ENCODE measurements at regions not wholly inside any gene's neighbourhood (a gene's known extent, or its start where the extent isn't known, plus 50 kb on each side); places are given as distances from the start of the nearest gene placed in this dataset.

DNA sequence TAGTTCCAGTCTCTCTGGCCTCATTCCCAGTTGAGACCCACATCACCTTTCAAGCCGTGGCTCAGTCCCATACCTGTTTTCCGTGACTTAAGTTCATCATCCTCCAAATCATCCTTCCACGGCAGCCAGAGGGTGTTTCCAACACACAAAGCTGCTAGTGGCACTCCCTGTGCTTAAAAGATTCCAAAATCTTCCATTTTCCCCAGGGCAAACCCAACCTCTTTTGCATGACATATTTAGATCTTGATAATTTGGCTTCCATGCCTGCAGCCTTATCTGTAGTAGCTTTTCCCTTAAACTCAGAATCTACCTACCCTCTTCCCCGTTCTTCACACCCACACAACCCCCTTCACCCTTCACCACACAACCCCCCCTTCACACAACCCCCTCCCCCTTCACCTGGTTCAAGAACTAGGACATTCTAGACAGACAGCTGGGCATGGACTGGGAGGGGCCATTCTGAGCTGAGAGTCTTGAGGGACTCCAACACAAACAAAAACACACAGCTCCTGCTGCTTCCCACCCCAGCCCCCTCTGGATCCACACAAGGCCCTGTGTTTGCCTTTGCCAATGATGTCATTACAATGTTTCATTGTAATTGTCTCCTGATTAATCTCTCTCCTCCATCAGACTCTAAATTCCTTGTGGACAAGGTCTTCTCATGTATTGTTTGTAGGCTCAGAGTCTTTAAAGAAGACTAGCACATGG is 268.2 kb downstream of the SH3GL2 start:
- DNase-seq (ENCODE audit: low read depth): no peak
- in situ Hi-C loops (cut with HindIII; ENCODE audit: low pct_unique_long_range_greater_than_20kb, low sequenced_read_pairs): no loop called here

DNA sequence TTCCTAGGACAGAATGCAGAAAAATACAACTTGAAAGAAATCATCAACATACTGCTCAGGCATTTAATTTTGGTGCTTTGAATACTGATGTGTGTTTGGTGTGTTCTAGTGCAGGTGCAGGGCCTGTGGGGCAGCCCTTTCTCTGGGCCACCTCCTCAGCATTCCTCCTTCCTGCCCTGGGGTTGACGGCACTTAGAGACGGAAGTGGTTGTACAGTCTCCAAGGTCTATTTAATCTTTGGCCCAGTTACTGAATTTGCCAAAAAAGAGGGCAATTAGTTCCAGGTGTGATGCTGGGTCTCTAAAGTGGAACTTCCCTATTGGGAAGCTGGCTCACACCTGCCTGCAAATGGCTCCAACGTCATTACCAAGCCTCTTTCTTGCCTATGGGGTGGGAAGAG is 269.0 kb downstream of the SH3GL2 start:
- in situ Hi-C loops (cut with HindIII; ENCODE audit: low pct_unique_long_range_greater_than_20kb, low sequenced_read_pairs): no loop called here
- DNase-seq (ENCODE audit: low read depth): no peak

DNA sequence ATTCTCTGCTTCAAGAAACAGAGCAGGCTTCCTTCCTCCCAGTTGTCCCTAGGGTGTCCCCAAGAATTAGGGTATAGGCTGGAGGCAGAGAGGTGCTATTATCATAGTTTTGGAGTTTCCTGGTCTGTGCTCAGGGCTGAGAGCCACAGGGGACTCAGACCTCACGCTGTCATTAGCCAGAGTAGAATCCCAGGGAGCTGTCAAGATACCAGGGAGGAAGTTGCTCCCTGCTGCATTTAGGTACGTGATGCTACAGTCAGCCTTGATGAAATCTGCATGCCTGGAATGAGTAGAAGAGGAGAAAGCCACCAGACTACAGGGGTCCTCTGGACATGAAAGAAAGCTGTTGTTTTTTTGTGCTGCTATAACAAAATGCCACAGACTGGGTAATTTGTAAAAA is 273.2 kb downstream of the SH3GL2 start:
- DNase-seq (ENCODE audit: low read depth): no peak
- in situ Hi-C loops (cut with HindIII; ENCODE audit: low pct_unique_long_range_greater_than_20kb, low sequenced_read_pairs): no loop called here

DNA sequence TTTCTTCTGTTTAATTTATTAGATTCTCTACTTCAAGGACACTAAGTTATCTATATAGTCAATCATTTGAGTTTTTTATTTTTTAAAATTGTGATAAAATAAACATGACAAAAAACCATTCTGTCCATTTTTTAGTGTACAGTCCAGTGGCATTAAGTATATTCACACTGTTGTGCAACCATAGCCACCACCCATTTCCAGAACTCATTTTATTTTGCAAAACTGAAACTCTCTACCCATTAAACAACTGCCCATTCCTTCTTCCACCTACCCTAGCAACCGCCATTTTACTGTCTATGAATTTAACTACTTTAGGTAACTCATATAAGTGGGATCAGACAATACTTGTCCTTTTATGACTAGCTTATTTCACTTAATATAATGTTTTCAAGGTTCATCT is 275.6 kb downstream of the SH3GL2 start:
- DNase-seq (ENCODE audit: low read depth): no peak
- in situ Hi-C loops (cut with HindIII; ENCODE audit: low pct_unique_long_range_greater_than_20kb, low sequenced_read_pairs): no loop called here

DNA sequence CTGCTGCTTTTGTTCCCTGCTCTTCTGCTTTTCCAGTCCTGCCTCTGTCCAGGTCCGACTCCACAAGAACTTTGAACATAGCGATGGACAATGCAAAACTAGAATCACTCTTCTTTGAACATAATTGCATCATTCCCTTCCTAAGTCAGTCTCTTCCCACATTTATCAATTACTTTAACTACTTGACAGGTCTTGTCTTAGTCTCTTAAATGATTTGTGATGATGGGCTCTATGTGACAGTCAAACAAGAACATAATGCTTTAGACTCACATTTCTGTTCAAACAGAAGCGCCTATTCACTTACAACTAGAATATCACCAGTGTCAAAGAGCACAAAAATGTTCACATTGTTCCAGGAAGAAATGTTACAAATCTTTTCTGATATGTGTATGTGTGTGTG is 278.1 kb downstream of the SH3GL2 start:
- in situ Hi-C loops (cut with HindIII; ENCODE audit: low pct_unique_long_range_greater_than_20kb, low sequenced_read_pairs): no loop called here
- DNase-seq (ENCODE audit: low read depth): no peak

DNA sequence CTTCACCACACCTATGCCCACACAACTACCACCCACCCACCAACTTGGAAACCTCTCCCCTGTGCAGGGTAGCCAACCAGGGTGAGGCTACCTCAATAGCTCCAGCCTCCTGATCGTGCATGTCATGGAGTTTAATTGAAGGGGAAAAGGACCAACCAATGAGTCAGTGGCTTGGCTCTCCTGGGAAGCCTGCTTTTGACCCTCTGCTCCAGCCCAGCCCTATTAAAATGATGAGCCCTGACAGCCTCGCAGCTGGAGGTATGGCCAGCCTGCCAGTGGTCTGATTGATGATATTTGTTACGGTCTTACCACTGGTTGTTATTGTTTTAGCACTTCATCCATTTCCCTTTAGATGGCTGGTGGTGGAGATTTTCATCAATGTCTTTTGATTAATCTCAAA is 280.4 kb downstream of the SH3GL2 start:
- in situ Hi-C loops (cut with HindIII; ENCODE audit: low pct_unique_long_range_greater_than_20kb, low sequenced_read_pairs): no loop called here
- no peak for DNase-seq (ENCODE audit: low read depth)

DNA sequence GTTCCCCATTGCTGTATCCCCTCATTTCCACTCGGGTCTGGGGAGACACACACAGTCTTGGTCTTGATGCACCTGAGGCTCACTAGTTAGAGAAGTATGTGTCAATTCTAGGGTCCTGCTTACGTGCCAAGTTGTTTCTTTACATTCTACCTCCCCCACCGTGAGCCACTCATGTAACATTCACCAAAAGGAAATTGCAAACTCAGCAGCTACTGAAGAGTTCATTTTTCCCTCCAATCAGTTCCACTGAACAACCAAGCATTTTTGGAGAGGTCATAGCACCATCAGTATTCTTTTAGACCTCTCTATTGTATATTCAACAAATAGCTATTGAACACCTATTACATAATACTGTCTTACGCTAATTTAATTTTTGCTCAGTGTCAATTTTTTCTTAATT is 281.1 kb downstream of the SH3GL2 start:
- in situ Hi-C loops (cut with HindIII; ENCODE audit: low pct_unique_long_range_greater_than_20kb, low sequenced_read_pairs): no loop called here
- no peak for DNase-seq (ENCODE audit: low read depth)

DNA sequence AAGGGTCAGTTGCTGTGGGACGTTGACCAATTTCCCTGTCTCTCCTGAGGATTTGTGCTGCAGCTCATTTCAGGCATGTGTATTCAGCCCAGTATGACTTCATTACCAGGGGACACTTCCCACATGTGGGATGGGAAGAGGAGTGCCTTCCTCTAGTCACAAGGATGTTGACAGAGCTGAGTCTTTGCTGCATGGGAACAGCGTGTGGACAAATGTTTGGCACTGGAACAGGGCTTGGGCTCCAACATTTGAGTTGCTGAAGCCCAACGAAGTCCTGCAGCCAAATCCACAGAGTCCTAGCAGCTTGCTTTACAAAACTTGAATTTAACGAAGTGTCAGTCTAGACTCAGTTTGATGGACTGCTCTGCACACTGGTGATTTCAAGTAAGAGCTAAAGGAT is 283.2 kb downstream of the SH3GL2 start:
- no peak for DNase-seq (ENCODE audit: low read depth)
- in situ Hi-C loops (cut with HindIII; ENCODE audit: low pct_unique_long_range_greater_than_20kb, low sequenced_read_pairs): no loop called here

DNA sequence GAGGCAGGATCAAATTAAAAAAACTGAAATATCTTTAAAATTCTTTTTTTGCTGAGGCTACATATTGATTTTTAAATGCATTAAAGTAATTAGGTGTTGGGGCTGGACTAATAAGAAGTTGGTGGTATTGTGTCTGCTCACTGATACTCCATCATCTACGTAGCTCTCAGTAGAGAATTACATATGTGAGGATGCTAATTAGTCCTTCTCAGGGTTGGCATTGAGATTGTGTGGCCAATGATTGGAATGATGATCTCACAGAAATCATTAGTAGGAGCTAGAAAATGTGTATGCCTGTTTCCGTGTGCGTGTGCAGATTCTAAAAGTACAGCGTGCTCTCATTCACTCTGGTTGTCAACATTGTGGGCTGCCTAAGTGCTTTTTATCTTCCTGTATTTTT is 283.8 kb downstream of the SH3GL2 start:
- DNase-seq (ENCODE audit: low read depth): no peak
- in situ Hi-C loops (cut with HindIII; ENCODE audit: low pct_unique_long_range_greater_than_20kb, low sequenced_read_pairs): no loop called here

DNA sequence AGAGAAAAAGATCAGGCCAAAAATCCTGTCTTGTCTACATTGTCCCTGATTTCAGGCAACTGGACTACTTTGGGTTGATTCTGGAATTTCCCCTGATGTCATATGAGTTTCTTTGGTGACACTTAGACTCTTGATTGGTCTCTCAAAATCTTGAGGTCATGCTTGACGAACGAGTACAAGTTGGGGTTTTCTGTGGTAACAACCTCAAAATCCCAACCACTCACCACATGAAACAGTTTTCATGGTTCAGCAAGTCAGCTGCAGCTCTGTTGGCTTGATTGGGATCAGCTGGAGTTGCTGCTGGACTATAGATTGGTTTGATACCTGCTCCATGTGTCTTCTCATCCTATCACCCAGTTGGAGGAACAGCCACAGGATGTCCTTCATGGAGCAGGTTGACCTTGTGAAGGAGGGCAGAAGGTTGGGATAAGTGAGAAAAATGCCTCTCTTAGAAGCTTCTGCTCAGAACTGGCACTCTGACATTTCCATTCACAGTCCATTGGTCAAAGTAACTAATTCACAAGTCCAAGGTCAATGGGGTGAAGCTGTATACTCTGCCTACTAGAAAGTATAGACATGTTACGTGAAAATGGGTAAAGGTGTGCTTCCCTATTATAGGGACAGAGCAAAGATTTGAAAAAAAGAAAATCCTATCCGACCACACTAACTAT is 284.5 kb downstream of the SH3GL2 start:
- in situ Hi-C loops (cut with HindIII; ENCODE audit: low pct_unique_long_range_greater_than_20kb, low sequenced_read_pairs): no loop called here
- DNase-seq (ENCODE audit: low read depth): no peak

DNA sequence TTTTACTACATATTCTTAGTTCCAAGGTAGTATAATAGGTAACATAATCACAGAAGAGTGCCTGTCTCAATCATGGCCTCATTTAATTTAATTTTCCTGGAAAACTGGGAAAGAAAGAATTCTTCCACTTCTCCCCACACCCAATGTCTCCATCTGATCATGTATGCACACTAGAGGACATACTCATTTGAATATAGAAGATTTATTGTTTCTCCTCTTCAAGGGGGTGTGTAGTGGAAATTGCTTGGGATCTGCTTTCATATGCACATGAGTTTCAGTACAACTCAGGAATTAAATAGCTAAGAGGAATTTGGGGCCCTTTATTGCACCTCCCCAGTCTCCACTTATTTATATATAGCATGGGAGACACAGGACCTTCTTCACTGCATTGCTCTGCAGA is 285.1 kb downstream of the SH3GL2 start:
- in situ Hi-C loops (cut with HindIII; ENCODE audit: low pct_unique_long_range_greater_than_20kb, low sequenced_read_pairs): no loop called here
- DNase-seq (ENCODE audit: low read depth): no peak

DNA sequence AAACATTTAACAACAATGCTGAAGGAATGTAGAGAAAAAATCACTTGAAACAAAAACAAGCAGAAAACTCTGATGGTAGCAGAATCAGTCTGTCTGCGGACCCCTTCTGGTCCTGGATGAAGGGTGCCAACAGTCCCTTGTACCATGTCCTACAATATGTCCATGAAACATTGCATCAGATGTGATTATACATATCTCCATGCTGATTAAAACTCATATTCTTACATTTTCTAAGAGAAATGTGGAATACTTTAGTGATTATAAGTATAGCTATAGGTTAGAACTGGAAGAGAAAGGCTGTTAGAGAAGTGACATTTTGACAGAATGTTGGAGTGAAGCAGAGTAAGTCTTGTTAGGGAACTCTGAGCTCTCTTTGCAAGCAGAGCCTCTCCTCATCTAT is 286.1 kb downstream of the SH3GL2 start:
- in situ Hi-C loops (cut with HindIII; ENCODE audit: low pct_unique_long_range_greater_than_20kb, low sequenced_read_pairs): no loop called here
- DNase-seq (ENCODE audit: low read depth): no peak

DNA sequence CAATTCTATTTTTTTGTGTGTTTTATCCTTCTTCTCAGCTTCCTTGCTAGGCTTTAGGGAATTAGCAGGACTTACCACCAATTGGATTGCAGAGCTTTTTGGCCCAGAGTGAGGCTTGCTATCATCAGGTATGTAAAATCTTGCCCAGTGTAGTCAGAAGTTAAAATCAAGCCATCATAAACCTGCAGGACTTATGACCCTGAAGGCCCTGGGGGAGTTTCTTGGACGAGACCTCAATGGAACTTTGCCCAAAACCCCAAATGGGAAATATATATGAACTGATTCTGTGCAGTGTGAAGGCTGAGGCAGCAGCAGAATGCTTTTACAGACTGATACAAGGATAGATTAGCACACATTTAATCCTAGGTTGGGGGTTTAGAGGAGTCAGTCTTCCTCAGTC is 287.0 kb downstream of the SH3GL2 start:
- no peak for DNase-seq (ENCODE audit: low read depth)
- in situ Hi-C loops (cut with HindIII; ENCODE audit: low pct_unique_long_range_greater_than_20kb, low sequenced_read_pairs): no loop called here

DNA sequence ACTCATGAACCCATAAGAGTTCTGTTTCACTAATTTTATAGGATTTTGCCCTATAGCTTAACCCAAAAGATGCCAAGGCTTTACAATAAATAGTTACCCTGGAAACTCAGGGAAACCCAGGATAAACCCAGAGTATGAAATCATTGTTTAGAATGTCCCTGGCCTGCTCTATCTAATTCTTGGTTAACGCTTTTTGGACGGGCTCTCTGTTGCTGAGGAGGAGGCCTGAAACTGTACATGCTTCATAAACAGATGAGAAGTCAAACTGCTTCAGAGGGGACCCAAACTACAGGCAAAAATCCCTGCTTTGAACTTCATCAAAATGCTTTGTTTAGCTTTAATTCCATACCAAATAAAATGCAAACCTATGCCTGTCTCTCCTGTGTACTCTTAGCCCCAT is 291.9 kb downstream of the SH3GL2 start:
- no peak for DNase-seq (ENCODE audit: low read depth)
- in situ Hi-C loops (cut with HindIII; ENCODE audit: low pct_unique_long_range_greater_than_20kb, low sequenced_read_pairs): no loop called here

DNA sequence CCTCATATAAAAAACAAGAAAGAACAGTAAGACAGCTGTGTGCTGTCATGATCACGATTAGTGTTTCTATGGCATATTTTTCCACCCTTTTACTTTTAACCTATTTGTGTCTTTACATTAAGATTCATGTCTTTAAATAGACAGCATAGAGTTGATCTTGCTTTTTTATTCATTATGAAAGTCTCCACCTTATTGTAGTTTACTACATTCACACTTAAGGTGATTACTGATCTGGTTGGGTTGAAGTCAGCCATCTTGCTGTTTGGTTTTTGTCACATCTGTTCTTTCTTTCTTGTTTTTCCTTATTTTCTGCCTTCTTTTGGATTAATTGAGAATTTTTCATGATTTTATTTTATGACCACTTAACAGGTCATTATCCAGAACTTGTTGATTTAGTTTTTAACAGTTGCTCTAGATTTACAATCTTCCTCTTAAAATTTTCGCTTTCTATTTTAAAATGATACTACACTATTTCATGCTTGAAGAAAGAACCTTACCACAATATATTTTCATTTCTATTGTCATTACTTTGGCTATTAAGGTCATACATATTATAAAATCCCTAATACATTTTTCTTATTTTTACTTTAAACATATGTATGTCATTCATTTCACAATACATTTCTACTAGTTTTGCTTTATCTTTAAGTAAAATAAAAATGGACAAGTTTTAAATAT is 292.5 kb downstream of the SH3GL2 start:
- in situ Hi-C loops (cut with HindIII; ENCODE audit: low pct_unique_long_range_greater_than_20kb, low sequenced_read_pairs): no loop called here
- DNase-seq (ENCODE audit: low read depth): no peak

DNA sequence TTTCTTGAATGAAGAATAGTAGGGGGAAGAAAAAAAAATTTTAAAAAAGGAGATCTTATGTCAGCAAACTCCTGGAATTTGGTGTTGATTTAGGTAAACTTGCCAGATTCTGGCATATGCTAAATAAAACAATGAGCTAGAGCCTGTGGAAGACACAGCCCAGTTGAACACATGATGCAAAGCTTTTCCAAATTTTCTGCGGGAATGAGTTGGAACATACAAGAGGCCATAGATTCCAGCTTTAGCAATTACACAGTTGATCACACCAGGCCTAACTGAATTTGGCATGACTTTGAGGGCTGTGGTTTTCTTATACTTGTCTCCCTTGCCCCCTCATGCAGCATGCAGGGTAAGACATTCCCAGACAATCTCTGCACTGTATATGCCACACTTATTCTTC is 297.0 kb downstream of the SH3GL2 start:
- no peak for DNase-seq (ENCODE audit: low read depth)
- in situ Hi-C loops (cut with HindIII; ENCODE audit: low pct_unique_long_range_greater_than_20kb, low sequenced_read_pairs): no loop called here

DNA sequence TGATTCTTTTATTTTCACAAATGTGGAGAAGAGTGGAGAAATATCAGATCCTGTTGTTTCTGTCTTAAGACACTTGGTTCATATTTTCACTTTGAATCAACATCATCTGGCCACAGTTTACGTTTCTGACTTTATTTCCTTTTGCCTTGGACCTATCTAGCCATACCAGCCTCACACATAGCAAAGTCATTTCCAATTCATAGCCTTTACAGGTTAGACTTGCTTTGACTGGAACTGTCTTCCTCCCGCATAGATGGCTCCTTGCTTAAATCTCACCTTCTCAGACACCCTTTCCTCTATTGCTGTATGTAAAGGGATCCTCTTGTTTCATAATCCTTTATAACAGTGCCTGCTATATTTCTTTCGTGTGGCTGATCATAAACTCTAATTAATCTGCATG is 297.8 kb downstream of the SH3GL2 start:
- no peak for DNase-seq (ENCODE audit: low read depth)
- in situ Hi-C loops (cut with HindIII; ENCODE audit: low pct_unique_long_range_greater_than_20kb, low sequenced_read_pairs): no loop called here

DNA sequence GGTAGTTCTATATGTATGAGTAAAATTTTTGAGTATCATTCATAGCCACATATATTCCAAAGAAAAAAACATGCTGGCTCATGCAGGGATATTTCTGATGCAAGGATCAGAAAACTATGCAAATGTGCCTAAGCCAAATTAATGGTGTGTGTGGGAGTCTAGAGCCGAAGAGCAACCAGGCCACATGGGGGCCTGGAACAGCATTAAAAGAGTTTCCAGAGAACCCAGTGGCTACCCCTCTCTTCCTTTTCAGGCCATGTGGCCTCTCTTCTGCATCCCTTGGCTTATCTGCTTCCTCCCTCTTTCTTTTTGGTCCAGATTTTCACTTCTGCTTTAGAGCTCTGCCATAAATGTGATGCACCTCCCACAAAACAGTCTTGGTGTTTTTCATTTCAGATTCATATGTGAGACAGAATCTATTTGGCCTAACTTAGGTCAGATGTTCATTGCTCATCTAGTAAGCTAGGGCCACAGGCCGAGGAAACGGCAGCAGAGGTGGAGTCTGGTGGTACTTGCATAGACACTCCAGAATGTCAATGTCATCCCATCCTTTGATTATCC is 300.0 kb downstream of the SH3GL2 start:
- in situ Hi-C loops (cut with HindIII; ENCODE audit: low pct_unique_long_range_greater_than_20kb, low sequenced_read_pairs): no loop called here

DNA sequence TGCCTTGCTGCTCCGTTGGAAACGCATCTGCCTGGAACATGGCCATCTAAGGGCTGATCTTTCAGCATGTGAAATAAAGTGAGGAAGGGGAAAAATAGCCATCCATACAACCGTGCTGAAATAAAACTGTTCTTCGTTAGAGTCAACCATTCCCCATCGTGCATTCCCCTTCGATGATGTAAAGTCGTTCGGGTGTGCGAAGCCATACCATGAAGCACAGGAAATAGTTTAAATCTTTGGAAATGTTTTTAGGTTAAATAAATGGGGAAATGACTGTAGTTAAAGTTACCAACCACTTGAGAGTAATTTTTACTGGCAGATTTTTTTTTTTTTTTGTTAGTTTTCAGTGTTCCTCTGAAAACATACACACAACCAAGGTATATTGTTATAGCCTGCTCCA is 302.5 kb downstream of the SH3GL2 start:
- in situ Hi-C loops (cut with HindIII; ENCODE audit: low pct_unique_long_range_greater_than_20kb, low sequenced_read_pairs): no loop called here
- DNase-seq (ENCODE audit: low read depth): no peak

More for the DNA sequence above, 300.0 kb downstream of the SH3GL2 start:
- no peak for DNase-seq (ENCODE audit: low read depth)
